HepG2 (cell line): ENCODE measurements at regions not wholly inside any gene's neighbourhood (a gene's known extent, or its start where the extent isn't known, plus 50 kb on each side); places are given as distances from the start of the nearest gene placed in this dataset.

Experiments
- ATAD3A ChIP-seq: sonication (generic); formaldehyde crosslinking; IDR thresholded peaks from 2 replicates; pipeline ENCODE4 v1.4.0; 2020; ENCODE audit warnings: missing genetic modification reagents
- DR1 ChIP-seq: sonication (generic); formaldehyde crosslinking; IDR thresholded peaks from 2 replicates; pipeline ENCODE4 v1.8.0; 2021; ENCODE audit warnings: mild to moderate bottlenecking, missing genetic modification reagents, inconsistent platforms
- FOXO1 ChIP-seq: sonication (generic); formaldehyde crosslinking; IDR thresholded peaks from 2 replicates; pipeline ENCODE4 v1.4.0; 2020; ENCODE audit warnings: missing genetic modification reagents
- HES4 ChIP-seq: sonication (generic); formaldehyde crosslinking; IDR thresholded peaks from 2 replicates; pipeline ENCODE4 v1.9.0; 2021; ENCODE audit warnings: mild to moderate bottlenecking, missing genetic modification reagents, borderline replicate concordance
- MEIS2 ChIP-seq: sonication (generic); formaldehyde crosslinking; IDR thresholded peaks from 2 replicates; pipeline ENCODE4 v1.9.0; 2021; ENCODE audit warnings: mild to moderate bottlenecking, missing genetic modification reagents
- MIER2 ChIP-seq: IDR thresholded peaks from 2 replicates; pipeline ENCODE4 v1.6.1; 2016; ENCODE audit warnings: missing biosample characterization, missing genetic modification reagents
- TCF12 ChIP-seq, 2 experiments: fragments of 450-650 bp in 1 of 2; sonication (generic) in 1 of 2; formaldehyde crosslinking in 1 of 2; IDR thresholded peaks; 2 replicates each; pipeline versions ENCODE4 v1.6.1 to v1.8.0; 2017 to 2022; ENCODE audit warnings: antibody characterized with exemption in 1 of 2, mild to moderate bottlenecking in 1 of 2, missing genetic modification reagents in 1 of 2, moderate library complexity in 1 of 2
- ZNF282 ChIP-seq: fragments of 450-650 bp; IDR thresholded peaks from 2 replicates; pipeline ENCODE4 v1.6.1; 2018; ENCODE audit not compliant: partially characterized antibody
- ZNF430 ChIP-seq: sonication (generic); formaldehyde crosslinking; IDR thresholded peaks from 2 replicates; pipeline ENCODE4 v1.9.0; 2021; ENCODE audit warnings: mild to moderate bottlenecking, missing genetic modification reagents
- ZNF563 ChIP-seq: sonication (generic); formaldehyde crosslinking; IDR thresholded peaks from 2 replicates; pipeline ENCODE4 v1.8.0; 2022; ENCODE audit warnings: mild to moderate bottlenecking, moderate library complexity, missing genetic modification reagents
- TF ChIP-seq, protein P1 (sequence below): sonication (generic); formaldehyde crosslinking; IDR thresholded peaks from 2 replicates; pipeline ENCODE4 v1.4.0; 2020; ENCODE audit warnings: mild to moderate bottlenecking, missing genetic modification reagents
- TF ChIP-seq, protein P2 (sequence below): sonication (generic); formaldehyde crosslinking; IDR thresholded peaks from 2 replicates; pipeline ENCODE4 v1.5.0; 2020; ENCODE audit warnings: missing genetic modification reagents
- TF ChIP-seq, protein P3 (sequence below): sonication (generic); formaldehyde crosslinking; IDR thresholded peaks from 2 replicates; pipeline ENCODE4 v1.5.0; 2020; ENCODE audit warnings: mild to moderate bottlenecking, missing genetic modification reagents, borderline replicate concordance

DNA sequence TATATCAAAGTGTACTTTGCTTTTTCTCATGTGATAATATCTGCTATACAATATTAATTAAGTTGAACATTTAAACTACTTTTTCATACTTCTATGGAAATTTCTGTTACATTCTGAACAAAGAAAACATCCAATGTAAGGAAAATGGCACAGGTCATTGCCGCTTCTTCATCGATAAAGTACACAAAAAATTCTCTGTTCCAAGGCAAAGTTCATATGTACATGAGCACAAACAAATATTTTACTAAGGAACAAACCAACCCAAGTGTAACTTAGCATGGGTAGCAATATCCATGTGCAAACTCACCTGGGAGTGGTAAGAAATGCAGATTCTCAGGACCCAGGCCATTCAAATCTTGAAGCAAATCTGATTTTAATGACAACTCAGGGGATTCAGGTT lies 139.8 kb downstream of the TMEM161B start (continued):
- TF ChIP-seq, protein P1, sequence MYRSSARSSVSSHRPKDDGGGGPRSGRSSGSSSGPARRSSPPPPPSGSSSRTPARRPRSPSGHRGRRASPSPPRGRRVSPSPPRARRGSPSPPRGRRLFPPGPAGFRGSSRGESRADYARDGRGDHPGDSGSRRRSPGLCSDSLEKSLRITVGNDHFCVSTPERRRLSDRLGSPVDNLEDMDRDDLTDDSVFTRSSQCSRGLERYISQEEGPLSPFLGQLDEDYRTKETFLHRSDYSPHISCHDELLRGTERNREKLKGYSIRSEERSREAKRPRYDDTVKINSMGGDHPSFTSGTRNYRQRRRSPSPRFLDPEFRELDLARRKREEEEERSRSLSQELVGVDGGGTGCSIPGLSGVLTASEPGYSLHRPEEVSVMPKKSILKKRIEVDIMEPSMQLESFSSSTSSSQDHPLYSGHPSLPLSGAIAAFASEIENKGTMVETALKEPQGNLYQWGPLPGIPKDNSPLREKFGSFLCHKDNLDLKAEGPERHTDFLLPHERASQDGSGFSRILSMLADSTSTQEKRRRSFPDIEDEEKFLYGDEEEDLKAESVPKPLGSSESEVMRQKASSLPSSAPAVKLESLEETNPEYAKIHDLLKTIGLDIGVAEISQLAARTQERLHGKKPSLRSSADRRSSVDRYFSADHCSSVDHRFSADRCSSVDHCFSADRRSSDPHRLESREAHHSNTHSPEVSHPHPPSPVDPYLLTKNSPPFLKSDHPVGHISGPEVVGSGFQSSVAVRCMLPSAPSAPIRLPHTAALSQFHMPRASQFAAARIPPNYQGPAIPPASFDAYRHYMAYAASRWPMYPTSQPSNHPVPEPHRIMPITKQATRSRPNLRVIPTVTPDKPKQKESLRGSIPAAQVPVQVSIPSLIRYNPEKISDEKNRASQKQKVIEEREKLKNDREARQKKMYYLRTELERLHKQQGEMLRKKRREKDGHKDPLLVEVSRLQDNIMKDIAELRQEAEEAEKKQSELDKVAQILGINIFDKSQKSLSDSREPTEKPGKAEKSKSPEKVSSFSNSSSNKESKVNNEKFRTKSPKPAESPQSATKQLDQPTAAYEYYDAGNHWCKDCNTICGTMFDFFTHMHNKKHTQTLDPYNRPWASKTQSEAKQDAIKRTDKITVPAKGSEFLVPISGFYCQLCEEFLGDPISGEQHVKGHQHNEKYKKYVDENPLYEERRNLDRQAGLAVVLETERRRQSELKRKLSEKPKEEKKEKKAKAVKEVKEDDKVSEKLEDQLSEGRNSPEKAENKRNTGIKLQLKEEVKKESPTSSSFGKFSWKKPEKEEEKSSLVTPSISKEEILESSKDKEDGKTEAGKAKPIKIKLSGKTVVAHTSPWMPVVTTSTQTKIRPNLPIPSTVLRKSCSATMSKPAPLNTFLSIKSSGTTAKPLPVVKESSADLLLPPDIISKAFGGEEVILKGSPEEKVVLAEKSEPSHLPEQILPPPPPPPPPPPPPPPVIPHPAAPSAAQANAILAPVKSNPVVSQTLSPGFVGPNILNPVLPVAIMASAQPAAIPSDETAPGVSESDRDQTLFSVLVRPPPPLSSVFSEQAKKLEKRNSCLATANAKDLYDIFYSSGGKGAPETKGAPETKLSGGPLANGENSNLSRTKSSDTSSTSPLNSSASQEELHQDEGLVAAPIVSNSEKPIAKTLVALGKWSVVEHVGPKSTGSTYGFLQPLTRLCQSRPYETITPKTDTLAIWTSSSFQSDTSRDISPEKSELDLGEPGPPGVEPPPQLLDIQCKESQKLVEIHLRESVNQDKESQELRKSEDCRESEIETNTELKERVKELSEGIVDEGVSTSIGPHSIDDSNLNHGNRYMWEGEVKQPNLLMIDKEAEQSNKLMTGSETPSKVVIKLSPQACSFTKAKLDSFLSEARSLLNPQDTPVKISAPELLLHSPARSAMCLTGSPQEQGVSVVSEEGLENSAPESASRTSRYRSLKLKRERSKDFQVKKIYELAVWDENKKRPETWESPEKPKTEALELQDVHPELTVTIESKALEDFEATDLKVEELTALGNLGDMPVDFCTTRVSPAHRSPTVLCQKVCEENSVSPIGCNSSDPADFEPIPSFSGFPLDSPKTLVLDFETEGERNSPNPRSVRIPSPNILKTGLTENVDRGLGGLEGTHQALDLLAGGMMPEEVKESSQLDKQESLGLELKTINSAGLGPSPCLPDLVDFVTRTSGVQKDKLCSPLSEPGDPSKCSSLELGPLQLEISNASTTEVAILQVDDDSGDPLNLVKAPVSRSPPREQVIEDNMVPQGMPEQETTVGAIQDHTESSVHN (CRISPR knock-in tag): no peak
- no peak for TF ChIP-seq ATAD3A
- TF ChIP-seq MIER2: 0 out of 2 replicates have a peak, but pooled peaks have one; percentile 35
- no peak for TF ChIP-seq MEIS2 (CRISPR knock-in tag)
- TF ChIP-seq, protein P2, sequence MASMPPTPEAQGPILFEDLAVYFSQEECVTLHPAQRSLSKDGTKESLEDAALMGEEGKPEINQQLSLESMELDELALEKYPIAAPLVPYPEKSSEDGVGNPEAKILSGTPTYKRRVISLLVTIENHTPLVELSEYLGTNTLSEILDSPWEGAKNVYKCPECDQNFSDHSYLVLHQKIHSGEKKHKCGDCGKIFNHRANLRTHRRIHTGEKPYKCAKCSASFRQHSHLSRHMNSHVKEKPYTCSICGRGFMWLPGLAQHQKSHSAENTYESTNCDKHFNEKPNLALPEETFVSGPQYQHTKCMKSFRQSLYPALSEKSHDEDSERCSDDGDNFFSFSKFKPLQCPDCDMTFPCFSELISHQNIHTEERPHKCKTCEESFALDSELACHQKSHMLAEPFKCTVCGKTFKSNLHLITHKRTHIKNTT: no peak
- no peak for TF ChIP-seq HES4 (CRISPR knock-in tag)
- TF ChIP-seq ZNF282: no peak
- no peak for TF ChIP-seq ZNF563 (CRISPR knock-in tag)
- no peak for TF ChIP-seq DR1
- peak; percentile 80; the same call in 1 of the 2 replicates for TF ChIP-seq FOXO1 (CRISPR knock-in tag)
- TF ChIP-seq ZNF430 (CRISPR knock-in tag): no peak
- TF ChIP-seq, protein P3, sequence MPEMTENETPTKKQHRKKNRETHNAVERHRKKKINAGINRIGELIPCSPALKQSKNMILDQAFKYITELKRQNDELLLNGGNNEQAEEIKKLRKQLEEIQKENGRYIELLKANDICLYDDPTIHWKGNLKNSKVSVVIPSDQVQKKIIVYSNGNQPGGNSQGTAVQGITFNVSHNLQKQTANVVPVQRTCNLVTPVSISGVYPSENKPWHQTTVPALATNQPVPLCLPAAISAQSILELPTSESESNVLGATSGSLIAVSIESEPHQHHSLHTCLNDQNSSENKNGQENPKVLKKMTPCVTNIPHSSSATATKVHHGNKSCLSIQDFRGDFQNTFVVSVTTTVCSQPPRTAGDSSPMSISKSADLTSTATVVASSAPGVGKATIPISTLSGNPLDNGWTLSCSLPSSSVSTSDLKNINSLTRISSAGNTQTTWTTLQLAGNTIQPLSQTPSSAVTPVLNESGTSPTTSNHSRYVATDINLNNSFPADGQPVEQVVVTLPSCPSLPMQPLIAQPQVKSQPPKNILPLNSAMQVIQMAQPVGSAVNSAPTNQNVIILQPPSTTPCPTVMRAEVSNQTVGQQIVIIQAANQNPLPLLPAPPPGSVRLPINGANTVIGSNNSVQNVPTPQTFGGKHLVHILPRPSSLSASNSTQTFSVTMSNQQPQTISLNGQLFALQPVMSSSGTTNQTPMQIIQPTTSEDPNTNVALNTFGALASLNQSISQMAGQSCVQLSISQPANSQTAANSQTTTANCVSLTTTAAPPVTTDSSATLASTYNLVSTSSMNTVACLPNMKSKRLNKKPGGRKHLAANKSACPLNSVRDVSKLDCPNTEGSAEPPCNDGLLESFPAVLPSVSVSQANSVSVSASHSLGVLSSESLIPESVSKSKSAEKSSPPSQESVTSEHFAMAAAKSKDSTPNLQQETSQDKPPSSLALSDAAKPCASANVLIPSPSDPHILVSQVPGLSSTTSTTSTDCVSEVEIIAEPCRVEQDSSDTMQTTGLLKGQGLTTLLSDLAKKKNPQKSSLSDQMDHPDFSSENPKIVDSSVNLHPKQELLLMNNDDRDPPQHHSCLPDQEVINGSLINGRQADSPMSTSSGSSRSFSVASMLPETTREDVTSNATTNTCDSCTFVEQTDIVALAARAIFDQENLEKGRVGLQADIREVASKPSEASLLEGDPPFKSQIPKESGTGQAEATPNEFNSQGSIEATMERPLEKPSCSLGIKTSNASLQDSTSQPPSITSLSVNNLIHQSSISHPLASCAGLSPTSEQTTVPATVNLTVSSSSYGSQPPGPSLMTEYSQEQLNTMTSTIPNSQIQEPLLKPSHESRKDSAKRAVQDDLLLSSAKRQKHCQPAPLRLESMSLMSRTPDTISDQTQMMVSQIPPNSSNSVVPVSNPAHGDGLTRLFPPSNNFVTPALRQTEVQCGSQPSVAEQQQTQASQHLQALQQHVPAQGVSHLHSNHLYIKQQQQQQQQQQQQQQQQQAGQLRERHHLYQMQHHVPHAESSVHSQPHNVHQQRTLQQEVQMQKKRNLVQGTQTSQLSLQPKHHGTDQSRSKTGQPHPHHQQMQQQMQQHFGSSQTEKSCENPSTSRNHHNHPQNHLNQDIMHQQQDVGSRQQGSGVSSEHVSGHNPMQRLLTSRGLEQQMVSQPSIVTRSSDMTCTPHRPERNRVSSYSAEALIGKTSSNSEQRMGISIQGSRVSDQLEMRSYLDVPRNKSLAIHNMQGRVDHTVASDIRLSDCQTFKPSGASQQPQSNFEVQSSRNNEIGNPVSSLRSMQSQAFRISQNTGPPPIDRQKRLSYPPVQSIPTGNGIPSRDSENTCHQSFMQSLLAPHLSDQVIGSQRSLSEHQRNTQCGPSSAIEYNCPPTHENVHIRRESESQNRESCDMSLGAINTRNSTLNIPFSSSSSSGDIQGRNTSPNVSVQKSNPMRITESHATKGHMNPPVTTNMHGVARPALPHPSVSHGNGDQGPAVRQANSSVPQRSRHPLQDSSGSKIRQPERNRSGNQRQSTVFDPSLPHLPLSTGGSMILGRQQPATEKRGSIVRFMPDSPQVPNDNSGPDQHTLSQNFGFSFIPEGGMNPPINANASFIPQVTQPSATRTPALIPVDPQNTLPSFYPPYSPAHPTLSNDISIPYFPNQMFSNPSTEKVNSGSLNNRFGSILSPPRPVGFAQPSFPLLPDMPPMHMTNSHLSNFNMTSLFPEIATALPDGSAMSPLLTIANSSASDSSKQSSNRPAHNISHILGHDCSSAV (CRISPR knock-in tag): no peak
- TF ChIP-seq TCF12 (IDR thresholded peaks at IDR 0.05): no peak
- 0 out of 2 replicates have a peak, but pooled peaks have one; percentile 41 for TF ChIP-seq TCF12 (CRISPR knock-in tag; IDR thresholded peaks at IDR 0.05)
